Stimulated activated CD4-positive, alpha-beta T cell treated with anti-CD3 and anti-CD28 coated beads, Interleukin-1b, Interleukin-23, amount 100 ng/mL, for 1 hour (primary cell): ENCODE measurements at regions not wholly inside any gene's neighbourhood (a gene's known extent, or its start where the extent isn't known, plus 50 kb on each side); places are given as distances from the start of the nearest gene placed in this dataset.
"Not testable (repeated sequence)": the region's sequence is repeated elsewhere in the genome, so short reads cannot be mapped to it uniquely, and the experiment has no call there.

Experiments used
- DNase-seq, 2 donors: peaks; one replicate each; pipeline ENCODE4 v3.0.0-alpha.2; 2020; ENCODE audit warnings: low read depth in 2 of 2

- DNase-seq, result no peak
These were observed 332.8 kb upstream of the MIR17HG start for GRCh38 chr13:91014696-91015095.

- DNase-seq, result no peak
These were observed 330.3 kb upstream of the MIR17HG start for GRCh38 chr13:91017031-91017668.

- DNase-seq, result no peak
These were observed 329.8 kb upstream of the MIR17HG start for GRCh38 chr13:91017669-91018053.

DNA sequence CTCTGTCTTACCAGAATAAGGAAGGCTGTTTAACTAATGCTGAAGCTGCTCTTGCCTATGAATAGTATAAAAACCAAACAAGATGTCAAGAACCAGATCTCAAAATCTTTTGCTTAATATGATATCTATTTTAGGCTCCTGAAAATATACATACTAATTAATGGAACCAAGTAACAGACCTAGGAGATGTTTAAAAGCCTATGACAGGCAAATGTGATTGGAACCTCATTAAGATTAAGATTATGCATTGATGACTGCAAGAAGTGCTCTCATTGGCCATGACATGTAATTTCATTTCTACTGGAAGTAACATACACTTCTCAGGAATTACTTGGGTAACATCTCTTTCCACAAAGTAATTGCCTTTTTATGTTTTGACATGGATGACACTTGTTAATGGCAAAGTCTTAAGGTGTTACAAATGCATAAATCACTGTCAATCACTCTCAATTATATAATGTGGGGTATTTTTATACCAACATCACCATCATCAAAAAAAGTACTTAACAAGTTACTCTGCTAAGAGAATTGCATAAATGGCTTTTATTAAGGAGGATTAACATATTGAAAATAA is 326.9 kb upstream of the MIR17HG start:
- DNase-seq, result no peak

- no peak for DNase-seq
These were observed 323.2 kb upstream of the MIR17HG start for GRCh38 chr13:91024157-91024792.

- DNase-seq, result no peak
These were observed 322.0 kb upstream of the MIR17HG start for GRCh38 chr13:91025442-91025841.

- DNase-seq, result no peak
These were observed 316.0 kb upstream of the MIR17HG start for GRCh38 chr13:91031508-91031907.

DNA sequence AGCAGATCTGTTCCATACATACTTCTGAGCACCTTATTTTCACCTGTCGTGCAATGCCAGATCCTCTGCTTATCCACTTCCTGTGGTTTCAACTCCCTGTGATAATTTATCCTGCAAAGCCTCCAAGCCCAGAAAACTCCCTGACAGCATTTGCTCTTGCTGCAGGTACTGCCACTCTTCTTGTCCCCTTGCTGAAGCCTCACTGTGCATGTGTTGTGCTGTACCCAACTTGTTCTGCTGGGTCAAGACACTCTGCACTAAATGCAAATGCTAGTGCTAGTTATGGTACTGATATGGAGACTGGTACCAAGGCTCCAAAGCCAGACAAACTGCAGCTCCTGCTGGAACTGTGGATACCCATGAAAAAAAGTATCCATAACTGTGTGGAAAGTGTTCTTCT is 315.4 kb upstream of the MIR17HG start:
- no peak for DNase-seq

DNA sequence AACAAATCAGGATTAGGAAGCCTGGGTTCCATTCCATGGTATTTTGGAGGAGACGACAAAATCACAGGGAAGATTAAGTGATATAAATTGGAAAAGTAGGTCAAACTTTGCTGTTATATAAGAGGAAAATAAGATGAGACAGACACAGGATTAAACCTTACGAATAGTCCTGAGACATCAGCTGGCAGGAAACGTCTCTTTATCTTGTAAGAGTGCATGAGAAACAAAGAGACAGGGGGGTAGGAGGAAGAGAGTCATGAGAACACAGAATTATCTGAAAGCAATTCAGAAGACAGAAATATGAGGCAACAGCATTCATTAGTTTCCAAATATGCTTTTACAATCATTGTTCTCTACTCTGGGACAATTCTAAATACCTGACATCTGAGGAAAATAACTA is 310.6 kb upstream of the MIR17HG start:
- no peak for DNase-seq

- DNase-seq, result no peak
These were observed 304.6 kb upstream of the MIR17HG start for GRCh38 chr13:91042870-91043269.

DNA sequence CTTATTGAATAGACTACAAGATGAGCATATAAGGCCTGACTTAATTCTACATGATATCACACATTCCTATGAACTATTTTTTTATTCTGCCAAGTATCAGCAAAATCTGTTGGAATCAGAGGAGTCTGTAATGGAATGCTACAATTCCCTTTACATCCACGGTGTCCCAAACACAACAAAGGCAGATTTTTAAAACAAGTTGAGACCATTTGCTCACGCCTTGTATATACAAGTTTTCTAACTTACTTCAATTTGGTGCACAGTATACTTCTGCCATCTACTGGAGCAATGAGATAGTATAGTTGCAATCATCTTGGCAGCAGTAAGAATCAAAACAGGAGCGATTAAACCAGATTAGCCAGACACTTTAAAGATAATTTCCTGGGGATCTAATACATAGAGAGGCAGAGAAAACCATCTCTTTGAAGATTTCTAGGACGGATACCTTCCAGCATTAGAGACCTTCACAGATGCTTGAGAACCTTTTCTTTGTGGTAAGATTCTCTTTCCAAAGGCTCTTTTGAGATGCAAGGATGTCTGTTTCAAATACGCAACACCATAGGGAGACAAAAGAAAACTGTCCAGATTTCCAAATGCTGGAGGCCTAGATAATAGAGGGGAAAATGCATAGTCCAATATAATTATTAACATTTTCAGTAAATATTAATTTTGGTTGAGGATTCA is 302.0 kb upstream of the MIR17HG start:
- no peak for DNase-seq

- no peak for DNase-seq
These were observed 300.7 kb upstream of the MIR17HG start for GRCh38 chr13:91046715-91047327.

- no peak for DNase-seq
These were observed 296.5 kb upstream of the MIR17HG start for GRCh38 chr13:91050970-91051369.

DNA sequence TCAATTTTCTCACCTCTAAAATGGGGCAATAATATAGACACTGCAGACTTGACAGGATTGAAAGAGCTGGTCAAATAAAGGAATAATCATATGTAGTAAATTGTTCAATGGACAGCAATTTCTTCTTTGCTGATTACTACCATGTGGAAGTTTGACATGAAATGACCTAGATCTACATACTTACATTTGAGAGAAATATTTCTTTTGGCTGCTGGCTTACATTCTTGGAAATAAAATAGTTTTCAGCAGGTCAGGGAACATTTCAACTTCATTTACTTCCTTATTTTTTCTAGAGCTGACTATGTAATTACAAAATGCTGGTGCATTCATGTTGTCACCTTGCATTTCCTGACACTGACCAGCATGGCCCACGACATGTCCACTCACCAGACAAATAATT is 294.6 kb upstream of the MIR17HG start:
- no peak for DNase-seq

GRCh38 chr13:91053318-91054065 is 294.0 kb upstream of the MIR17HG start:
- DNase-seq, result no peak

- no peak for DNase-seq
These were observed 292.6 kb upstream of the MIR17HG start for GRCh38 chr13:91054902-91055301.

GRCh38 chr13:91056746-91057145 is 290.7 kb upstream of the MIR17HG start:
- DNase-seq, result no peak

- not testable (repeated sequence) for DNase-seq
These were observed 290.0 kb upstream of the MIR17HG start for GRCh38 chr13:91057507-91057906.

DNA sequence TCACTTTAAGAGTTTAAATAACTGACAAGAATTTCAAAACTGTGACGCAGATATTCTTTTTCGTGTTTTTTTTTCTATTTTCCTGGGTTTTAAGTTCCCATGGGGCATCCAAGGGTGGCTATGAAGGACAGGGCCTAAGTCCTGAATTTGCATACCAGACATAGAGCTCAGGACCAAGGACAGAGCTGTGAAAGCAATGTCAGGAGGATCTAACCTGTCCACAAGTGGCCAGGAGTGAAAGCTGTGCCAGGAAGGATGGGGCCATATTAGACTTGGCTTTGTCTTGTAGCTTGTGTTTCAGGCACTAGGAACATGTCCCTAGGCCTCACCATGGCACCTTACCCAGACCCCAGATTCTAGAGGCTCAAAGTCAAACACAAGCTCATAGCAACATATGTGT is 289.4 kb upstream of the MIR17HG start:
- no peak for DNase-seq

- no peak for DNase-seq
These were observed 288.6 kb upstream of the MIR17HG start for GRCh38 chr13:91058919-91059318.

DNA sequence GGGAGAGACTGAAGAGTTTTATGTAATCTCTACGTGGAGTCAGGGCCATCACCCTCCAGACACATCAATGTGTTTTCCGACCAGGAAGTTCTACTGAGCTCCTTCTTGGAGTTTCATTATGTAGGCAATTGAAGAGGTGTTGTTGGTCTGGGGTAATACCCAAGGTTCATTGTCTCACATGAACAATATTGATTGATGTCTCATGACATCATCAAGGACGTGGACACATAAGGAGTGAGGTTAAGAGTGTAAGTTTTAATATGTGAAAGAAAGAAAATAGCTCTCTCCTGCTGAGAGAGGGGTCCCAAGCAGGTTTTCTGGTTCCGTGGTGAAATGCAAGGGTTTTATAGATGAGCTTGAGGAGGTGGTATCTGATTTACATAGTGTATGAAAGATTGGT is 280.7 kb upstream of the MIR17HG start:
- DNase-seq, result no peak

- no peak for DNase-seq
These were observed 275.0 kb upstream of the MIR17HG start for GRCh38 chr13:91072486-91072885.
